Upper lobe of left lung (tissue), 4 donors: ENCODE measurements at regions not wholly inside any gene's neighbourhood (a gene's known extent, or its start where the extent isn't known, plus 50 kb on each side); places are given as distances from the start of the nearest gene placed in this dataset.

ENCODE experiments used
- CTCF ChIP-seq, 6 experiments: fragments of 450-650 bp in 4 of 6; fragments of 200-600 bp in 2 of 6; sonication (generic) in 2 of 6; IDR thresholded peaks; one replicate each; pipeline ENCODE4 v1.5.1; 2016 to 2019; ENCODE audit warnings: antibody characterized with exemption in 6 of 6
- EP300 ChIP-seq, 4 donors: sonication (generic); formaldehyde crosslinking; IDR thresholded peaks; one replicate each; pipeline ENCODE4 v1.5.1; 2017; ENCODE audit warnings: antibody characterized with exemption in 4 of 4, control low read depth in 2 of 4
- POLR2A ChIP-seq, 4 donors: fragments of 450-650 bp; IDR thresholded peaks; one replicate each; pipeline ENCODE4 v1.5.1; 2016 to 2017; ENCODE audit warnings: antibody characterized with exemption in 4 of 4, mild to moderate bottlenecking in 2 of 4
- POLR2AphosphoS5 ChIP-seq, 2 donors: sonication (generic); formaldehyde crosslinking; IDR thresholded peaks; one replicate each; pipeline ENCODE4 v1.5.1; 2017; ENCODE audit warnings: antibody characterized with exemption in 2 of 2

- TF ChIP-seq CTCF (IDR thresholded peaks at IDR 0.05): no peak
- no peak for TF ChIP-seq EP300 (IDR thresholded peaks at IDR 0.05)
- no peak for TF ChIP-seq POLR2AphosphoS5 (IDR thresholded peaks at IDR 0.05)
- no peak for TF ChIP-seq POLR2A (IDR thresholded peaks at IDR 0.05)
These were observed 349.9 kb upstream of the CDH6 start for GRCh38 chr5:30843541-30843940.
